Activated CD4-positive, alpha-beta T cell treated with anti-CD3 and anti-CD28 coated beads for 24 hours (primary cell): ENCODE measurements at regions not wholly inside any gene's neighbourhood (a gene's known extent, or its start where the extent isn't known, plus 50 kb on each side); places are given as distances from the start of the nearest gene placed in this dataset.
"Not testable (repeated sequence)": the region's sequence is repeated elsewhere in the genome, so short reads cannot be mapped to it uniquely, and the experiment has no call there.

Source experiments
- DNase-seq, 2 donors: peaks; one replicate each; pipeline ENCODE4 v3.0.0-alpha.2; 2020; ENCODE audit warnings: low read depth in 2 of 2

DNA sequence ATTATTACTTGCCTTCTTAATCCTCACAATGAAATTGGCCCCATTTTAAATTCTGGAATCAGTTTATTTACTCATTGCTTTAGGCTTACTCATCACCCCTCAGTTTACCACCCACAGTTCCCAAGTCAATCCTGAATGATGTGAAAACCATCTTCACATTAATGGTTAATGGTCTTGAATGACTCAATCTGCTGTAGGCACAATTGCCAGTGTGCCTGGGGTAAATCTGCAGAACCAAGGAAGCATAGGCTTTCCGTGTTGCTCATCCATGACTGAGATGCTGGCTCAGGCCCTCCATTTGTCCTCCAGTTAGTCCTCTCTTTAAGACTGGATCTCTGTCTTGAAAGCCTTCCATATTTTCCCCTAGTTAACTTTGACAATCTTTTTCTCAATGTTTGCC, 164.5 kb downstream of the PMAIP1 start:
- no peak for DNase-seq

- DNase-seq: not testable (repeated sequence)
Observed at GRCh38 chr18:60062831-60063230, 163.0 kb downstream of the PMAIP1 start.

DNA sequence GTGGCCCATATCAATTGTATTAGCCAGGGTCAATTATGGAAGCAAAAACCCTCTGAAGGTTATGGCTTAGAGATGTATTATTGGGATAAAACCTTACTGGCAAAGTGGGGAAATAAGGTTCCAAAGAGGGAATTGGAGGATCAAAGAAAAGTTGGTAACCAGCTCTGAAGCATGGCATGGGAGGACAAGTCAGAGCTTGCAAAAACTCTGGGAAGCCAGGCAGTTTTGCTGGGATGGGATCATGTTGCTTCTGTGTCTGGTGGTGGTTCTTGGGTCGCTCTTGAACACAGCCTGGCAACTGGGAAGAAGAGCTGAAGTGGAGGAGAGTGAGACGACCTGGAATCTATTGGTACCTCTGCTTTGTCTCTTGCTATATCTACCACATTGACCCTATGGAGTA, 162.6 kb downstream of the PMAIP1 start:
- DNase-seq: no peak

GRCh38 chr18:60060578-60060977, 160.8 kb downstream of the PMAIP1 start:
- no peak for DNase-seq

DNA sequence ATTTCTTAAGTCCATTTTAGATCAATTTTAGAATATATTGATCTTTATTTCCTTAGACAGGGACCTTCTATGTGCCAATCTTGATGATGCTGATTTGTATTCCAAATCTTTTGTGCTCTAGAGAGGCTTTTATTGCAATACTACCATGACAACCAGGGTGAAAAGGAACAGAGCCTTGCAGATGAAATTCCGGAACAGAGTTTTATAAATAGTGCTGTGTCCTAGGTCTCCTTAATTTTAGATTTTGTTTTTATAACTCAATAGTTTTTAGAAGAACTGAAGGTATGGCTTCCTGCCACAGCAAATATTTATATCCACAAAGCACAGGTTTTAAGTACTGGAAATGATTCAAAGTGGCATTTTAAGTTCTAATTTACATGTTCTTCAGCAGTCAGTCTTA, 160.2 kb downstream of the PMAIP1 start:
- no peak for DNase-seq

- no peak for DNase-seq
Observed at GRCh38 chr18:60059216-60059615, 159.4 kb downstream of the PMAIP1 start.

- no peak for DNase-seq
Observed at GRCh38 chr18:60053747-60054304, 154.0 kb downstream of the PMAIP1 start.

- no peak for DNase-seq
Observed at GRCh38 chr18:60050821-60051220, 151.0 kb downstream of the PMAIP1 start.

GRCh38 chr18:60049172-60049571, 149.4 kb downstream of the PMAIP1 start:
- no peak for DNase-seq

- DNase-seq: no peak
Observed at GRCh38 chr18:60047556-60047955, 147.8 kb downstream of the PMAIP1 start.

GRCh38 chr18:60044290-60045006, 144.7 kb downstream of the PMAIP1 start:
- no peak for DNase-seq

DNA sequence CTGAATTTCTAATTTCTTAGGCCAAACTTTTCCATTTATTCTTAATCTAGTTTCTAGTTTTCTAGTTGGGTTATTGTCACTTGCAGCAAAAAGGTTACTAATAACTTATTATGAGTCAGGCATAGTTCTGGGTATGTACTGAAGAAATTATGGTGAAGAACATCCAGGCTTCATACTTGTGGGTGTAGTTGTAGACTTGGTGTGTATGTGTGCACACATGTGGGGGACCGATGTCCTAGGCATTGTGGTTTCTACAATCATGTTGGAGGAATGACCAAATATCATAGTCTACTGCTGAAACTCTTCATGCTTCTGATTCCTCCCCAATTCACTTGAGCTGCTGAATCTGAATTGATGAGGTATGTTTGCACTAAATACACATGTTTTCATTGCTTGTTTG, 141.2 kb downstream of the PMAIP1 start:
- no peak for DNase-seq

DNA sequence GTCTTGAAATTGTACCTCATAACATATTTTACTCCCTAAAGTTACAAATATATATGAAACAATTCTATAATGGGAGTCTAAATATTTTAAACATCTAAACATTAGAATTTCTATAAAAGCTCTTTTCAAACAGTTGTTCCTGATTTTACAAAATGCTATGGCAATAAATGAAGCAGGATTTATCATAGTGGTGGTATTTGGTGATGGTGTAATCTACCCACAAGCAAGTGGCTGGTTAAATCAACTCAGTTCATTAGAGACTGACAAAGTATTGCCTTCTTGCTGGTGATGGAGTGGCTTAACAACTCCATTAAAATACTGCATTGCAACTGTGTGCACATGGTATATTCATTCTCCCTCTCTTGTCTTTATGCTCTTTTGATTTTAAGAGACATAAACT, 138.9 kb downstream of the PMAIP1 start:
- DNase-seq: no peak

DNA sequence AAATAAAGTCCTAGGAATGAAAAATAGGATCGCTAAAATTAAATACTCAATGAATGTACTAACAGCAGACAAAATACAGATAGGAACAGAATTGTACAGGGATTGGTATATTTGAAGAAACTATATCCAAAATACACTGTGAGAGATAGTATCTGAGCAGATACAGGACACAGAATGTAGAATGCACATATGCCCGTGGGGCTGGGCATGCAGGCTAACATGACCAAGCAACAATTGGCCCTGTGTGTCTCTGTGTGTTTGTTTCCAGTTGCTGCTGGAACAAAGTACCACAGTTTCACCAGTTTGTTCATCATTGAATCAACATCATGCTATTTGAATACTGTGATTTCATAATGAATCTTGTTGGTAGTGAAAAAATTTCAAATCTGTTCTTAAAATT, 127.6 kb downstream of the PMAIP1 start:
- DNase-seq: no peak

GRCh38 chr18:60024857-60025256, 125.1 kb downstream of the PMAIP1 start:
- no peak for DNase-seq

DNA sequence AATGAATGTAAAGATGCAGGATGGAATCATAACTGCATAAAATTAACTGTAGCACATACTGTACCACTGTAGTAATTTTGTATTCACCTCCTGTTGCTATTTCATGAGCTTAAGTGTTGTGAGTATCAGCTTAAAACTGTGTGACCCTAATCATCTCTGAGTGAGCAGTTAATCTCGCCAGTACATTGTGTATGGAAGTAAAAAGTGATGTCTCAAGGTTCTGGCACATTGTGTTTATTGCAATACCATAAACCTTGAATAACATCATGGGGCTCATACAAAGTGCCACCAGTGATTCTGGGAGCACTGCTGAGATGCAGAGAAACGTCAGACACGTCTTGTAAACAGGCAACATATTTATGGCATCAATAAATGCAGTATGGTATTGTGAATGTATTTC, 124.5 kb downstream of the PMAIP1 start:
- DNase-seq: no peak

- DNase-seq: no peak
Observed at GRCh38 chr18:60022671-60023276, 123.0 kb downstream of the PMAIP1 start.

DNA sequence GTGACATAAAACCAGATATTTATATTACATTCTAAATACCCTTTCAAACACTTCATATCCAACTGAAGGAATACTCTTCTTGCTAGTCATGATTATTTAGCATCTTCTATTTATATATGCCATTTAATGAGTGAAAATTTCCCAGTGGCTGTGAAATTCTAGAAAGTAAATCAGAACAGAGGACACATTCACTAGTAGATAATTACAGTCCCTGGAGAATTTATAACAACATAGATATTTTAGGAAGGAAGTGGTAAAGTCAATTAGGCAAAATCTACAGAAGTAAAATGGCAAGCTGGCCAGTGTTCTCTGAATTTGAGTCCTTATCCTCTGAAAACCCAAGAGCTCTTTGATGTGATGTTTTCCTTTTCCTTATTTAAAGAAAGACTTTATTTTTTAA, 121.8 kb downstream of the PMAIP1 start:
- DNase-seq: no peak

- DNase-seq: no peak
Observed at GRCh38 chr18:60020107-60020925, 120.5 kb downstream of the PMAIP1 start.

- no peak for DNase-seq
Observed at GRCh38 chr18:60019463-60019840, 119.7 kb downstream of the PMAIP1 start.

- no peak for DNase-seq
Observed at GRCh38 chr18:60018618-60019462, 119.0 kb downstream of the PMAIP1 start.

DNA sequence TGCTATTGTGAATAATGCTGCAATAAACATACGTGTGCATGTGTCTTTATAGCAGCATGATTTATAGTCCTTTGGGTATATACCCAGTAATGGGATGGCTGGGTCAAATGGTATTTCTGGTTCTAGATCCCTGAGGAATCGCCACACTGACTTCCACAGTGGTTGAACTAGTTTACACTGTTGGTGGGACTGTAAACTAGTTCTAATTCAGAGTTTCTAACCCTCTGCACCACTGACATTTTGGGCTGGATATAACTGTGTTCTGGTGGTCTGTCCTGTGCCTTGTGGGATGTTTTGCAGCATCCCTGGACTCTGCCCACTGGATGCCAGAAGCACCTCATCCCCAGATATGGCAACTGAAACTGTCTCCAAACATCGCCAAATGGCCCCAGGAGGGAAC, 118.3 kb downstream of the PMAIP1 start:
- not testable (repeated sequence) for DNase-seq
